Bronchial epithelial cell (primary cell): ENCODE measurements at regions not wholly inside any gene's neighbourhood (a gene's known extent, or its start where the extent isn't known, plus 50 kb on each side); places are given as distances from the start of the nearest gene placed in this dataset.

Source experiments
- DNase-seq: peaks from one replicate; pipeline ENCODE4 v3.0.0-alpha.2; 2010; ENCODE audit warnings: low read depth
- FAIRE-seq: peaks from 2 replicates; lab custom pipeline; 2011; peaks lifted over from hg19 to GRCh38; lab: Jason Lieb, UNC
- H3K27me3 ChIP-seq: 2 replicates; pipeline ENCODE4 v1.5.1; 2011; ENCODE audit warnings: low read length; ENCODE audit not compliant: control insufficient read depth, insufficient read depth
- H3K36me3 ChIP-seq: 2 replicates; pipeline ENCODE4 v1.5.1; 2011; ENCODE audit warnings: low read length; ENCODE audit not compliant: control insufficient read depth, insufficient read depth
- H3K4me3 ChIP-seq: 2 replicates; pipeline ENCODE4 v1.5.1; 2011; ENCODE audit warnings: mild to moderate bottlenecking, low read depth, low read length, control low read depth
- TF ChIP-seq, protein P1 (sequence below): IDR thresholded peaks from 2 replicates; pipeline ENCODE4 v1.5.1; 2011; ENCODE audit warnings: mild to moderate bottlenecking, moderate library complexity, low read length, control low read depth, inconsistent platforms; ENCODE audit not compliant: insufficient read depth, severe bottlenecking

DNA sequence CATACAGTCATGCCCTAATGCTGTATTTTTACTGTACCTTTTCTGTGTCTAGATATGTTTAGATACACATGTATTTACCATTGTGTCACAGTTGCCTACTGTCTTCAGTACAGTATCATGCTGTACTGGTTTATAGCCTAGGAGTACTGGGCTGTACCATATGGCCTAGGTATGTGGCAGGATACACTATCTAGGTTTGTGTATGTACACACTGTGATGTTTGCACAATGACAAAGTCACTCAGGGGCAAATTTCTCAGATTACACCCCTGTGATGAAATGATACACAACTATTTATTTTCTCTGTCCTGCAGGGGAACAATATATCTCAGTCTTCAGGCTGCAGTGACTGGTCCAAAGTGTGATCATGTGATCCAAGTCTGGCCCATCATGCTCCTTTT lies 1076.1 kb downstream of the VRK1 start:
- DNase-seq, result peak; percentile 41
- H3K36me3 ChIP-seq, result no peaks in the 10 kb centered on the region
- TF ChIP-seq, protein P1, sequence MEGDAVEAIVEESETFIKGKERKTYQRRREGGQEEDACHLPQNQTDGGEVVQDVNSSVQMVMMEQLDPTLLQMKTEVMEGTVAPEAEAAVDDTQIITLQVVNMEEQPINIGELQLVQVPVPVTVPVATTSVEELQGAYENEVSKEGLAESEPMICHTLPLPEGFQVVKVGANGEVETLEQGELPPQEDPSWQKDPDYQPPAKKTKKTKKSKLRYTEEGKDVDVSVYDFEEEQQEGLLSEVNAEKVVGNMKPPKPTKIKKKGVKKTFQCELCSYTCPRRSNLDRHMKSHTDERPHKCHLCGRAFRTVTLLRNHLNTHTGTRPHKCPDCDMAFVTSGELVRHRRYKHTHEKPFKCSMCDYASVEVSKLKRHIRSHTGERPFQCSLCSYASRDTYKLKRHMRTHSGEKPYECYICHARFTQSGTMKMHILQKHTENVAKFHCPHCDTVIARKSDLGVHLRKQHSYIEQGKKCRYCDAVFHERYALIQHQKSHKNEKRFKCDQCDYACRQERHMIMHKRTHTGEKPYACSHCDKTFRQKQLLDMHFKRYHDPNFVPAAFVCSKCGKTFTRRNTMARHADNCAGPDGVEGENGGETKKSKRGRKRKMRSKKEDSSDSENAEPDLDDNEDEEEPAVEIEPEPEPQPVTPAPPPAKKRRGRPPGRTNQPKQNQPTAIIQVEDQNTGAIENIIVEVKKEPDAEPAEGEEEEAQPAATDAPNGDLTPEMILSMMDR, result no peak
- FAIRE-seq, result no peak
- H3K4me3 ChIP-seq, result no peak overlapping the region
- no peaks in the 10 kb centered on the region for H3K27me3 ChIP-seq

DNA sequence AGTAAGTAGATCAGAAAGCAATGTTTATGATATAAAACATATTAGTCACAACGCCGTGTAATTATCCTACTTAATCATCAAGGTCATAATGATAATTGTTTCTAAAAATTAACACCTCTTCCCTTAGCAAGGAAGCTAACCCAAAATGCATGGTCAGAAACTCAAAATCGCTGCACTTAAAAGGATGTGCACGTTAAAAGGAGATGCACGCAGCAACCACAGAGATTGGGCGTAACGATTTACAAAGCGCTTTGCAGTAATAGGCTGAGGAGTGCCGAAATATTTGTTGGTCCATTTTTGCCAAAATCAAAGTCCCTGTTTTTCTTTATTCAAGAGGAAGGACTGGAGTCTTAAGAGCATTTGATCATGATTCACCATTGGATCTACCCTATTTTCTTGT lies 1077.2 kb downstream of the VRK1 start:
- FAIRE-seq, result no peak
- Histone ChIP-seq H3K36me3 (no peaks in the 10 kb centered on the region), H3K27me3 (no peaks in the 10 kb centered on the region), H3K4me3 (no peak overlapping the region)
- no peak for DNase-seq
- TF ChIP-seq, protein P1, result no peak

DNA sequence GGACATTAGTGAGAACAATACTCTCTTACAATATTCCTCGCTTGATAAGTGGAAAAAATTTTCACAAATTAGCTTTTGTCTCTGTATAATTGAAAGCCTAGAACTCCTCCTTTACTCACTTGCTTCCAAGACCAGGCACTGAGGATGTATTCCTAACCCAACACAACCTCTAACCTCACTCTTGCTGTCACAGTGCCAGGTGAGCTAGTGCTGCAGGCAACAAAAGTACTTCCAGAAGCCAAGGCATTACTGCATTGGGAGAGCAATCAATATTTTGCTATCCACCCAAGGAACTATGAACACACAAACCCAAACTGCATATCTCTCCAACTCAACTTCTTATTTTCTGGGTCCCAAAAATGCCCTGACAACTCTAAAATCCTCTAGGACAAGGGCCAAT lies 1081.0 kb downstream of the VRK1 start:
- Histone ChIP-seq H3K27me3 (no peaks in the 10 kb centered on the region), H3K4me3 (no peak overlapping the region), H3K36me3 (no peaks in the 10 kb centered on the region)
- FAIRE-seq (no peak), DNase-seq (peak; percentile 39)
- TF ChIP-seq, protein P1, result no peak

- DNase-seq (peak; percentile 74), FAIRE-seq (no peak)
- H3K4me3 ChIP-seq, result no peak overlapping the region
- TF ChIP-seq, protein P1, result no peak
- H3K36me3 ChIP-seq, result no peaks in the 10 kb centered on the region
- no peaks in the 10 kb centered on the region for H3K27me3 ChIP-seq
These were observed 1081.5 kb downstream of the VRK1 start for GRCh38 chr14:97878727-97879126.

GRCh38 chr14:97887690-97888089 lies 1090.5 kb downstream of the VRK1 start:
- DNase-seq (peak; percentile 63), FAIRE-seq (no peak)
- TF ChIP-seq, protein P1, result no peak
- Histone ChIP-seq H3K27me3 (no peaks in the 10 kb centered on the region), H3K4me3 (no peak overlapping the region), H3K36me3 (no peaks in the 10 kb centered on the region)

- DNase-seq (no peak), FAIRE-seq (no peak)
- no peaks in the 10 kb centered on the region for H3K27me3 ChIP-seq
- H3K36me3 ChIP-seq, result no peaks in the 10 kb centered on the region
- no peak overlapping the region for H3K4me3 ChIP-seq
- TF ChIP-seq, protein P1, result no peak
These were observed 1091.1 kb downstream of the VRK1 start for GRCh38 chr14:97888331-97888730.
